ENCODE measurements at regions not wholly inside any gene's neighbourhood (a gene's known extent, or its start where the extent isn't known, plus 50 kb on each side); places are given as distances from the start of the nearest gene placed in this dataset.
"Not testable (repeated sequence)": the region's sequence is repeated elsewhere in the genome, so short reads cannot be mapped to it uniquely, and the experiment has no call there.

- H3K27ac ChIP-seq = no peak overlapping the region
Observed at GRCh38 chr21:27321791-27322190, 354.9 kb upstream of the ADAMTS5 start.

GRCh38 chr21:27320868-27321267 is 354.0 kb upstream of the ADAMTS5 start:
- TF ChIP-seq ZFX (IDR thresholded peaks at IDR 0.05) = no peak
- TF ChIP-seq, protein P1, sequence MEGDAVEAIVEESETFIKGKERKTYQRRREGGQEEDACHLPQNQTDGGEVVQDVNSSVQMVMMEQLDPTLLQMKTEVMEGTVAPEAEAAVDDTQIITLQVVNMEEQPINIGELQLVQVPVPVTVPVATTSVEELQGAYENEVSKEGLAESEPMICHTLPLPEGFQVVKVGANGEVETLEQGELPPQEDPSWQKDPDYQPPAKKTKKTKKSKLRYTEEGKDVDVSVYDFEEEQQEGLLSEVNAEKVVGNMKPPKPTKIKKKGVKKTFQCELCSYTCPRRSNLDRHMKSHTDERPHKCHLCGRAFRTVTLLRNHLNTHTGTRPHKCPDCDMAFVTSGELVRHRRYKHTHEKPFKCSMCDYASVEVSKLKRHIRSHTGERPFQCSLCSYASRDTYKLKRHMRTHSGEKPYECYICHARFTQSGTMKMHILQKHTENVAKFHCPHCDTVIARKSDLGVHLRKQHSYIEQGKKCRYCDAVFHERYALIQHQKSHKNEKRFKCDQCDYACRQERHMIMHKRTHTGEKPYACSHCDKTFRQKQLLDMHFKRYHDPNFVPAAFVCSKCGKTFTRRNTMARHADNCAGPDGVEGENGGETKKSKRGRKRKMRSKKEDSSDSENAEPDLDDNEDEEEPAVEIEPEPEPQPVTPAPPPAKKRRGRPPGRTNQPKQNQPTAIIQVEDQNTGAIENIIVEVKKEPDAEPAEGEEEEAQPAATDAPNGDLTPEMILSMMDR (conservative IDR thresholded peaks at IDR 0.05) = no peak
- H3K27ac ChIP-seq = no peak overlapping the region

More at GRCh38 chr21:27321791-27322190, 354.9 kb upstream of the ADAMTS5 start:
- TF ChIP-seq ZFX (IDR thresholded peaks at IDR 0.05) = no peak
- TF ChIP-seq, protein P1 (conservative IDR thresholded peaks at IDR 0.05) = no peak

DNA sequence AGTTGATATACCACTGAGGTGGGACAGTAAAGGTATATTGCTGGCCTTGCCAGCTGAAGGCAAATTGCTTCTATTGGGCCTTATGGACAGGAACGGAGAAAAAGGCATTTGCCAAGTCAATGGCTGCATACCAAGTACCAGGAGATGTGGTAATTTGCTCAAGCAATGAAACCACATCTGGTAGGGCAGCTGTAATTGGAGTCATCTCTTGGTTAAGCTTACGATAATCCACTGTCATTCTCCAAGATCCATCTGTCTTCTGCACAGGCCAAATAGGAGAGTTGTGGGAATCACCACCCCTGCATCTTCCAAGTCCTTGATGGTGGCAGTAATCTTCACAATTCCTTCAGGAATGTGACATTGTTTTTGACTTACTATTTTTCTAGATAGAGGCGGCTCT is 350.7 kb upstream of the ADAMTS5 start:
- not testable (repeated sequence) for H3K27ac ChIP-seq

GRCh38 chr21:27315373-27315772 is 348.5 kb upstream of the ADAMTS5 start:
- no peak for TF ChIP-seq ZFX (IDR thresholded peaks at IDR 0.05)
- TF ChIP-seq, protein P1 (conservative IDR thresholded peaks at IDR 0.05) = no peak
- H3K27ac ChIP-seq = no peak overlapping the region

DNA sequence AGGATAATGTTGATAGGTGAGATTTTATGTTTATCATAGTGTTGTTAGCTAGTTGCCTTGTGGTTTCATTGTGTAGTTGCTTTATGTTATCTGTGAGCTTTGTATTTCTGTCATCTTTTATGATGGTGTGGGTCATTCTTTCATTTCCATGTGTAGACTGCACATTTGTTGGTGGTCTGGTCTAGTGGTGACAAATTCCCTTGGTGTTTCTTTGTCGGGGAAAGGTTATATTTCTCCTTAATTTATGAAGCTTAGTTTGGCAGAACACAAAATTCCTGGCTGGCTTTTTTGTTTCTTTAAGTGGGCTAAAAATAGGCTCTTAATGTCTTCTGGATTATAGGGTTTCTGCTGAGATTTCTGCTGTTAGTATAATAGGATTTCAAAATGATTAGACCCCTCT is 347.2 kb upstream of the ADAMTS5 start:
- TF ChIP-seq, protein P1 (conservative IDR thresholded peaks at IDR 0.05) = no peak
- TF ChIP-seq ZFX (IDR thresholded peaks at IDR 0.05) = no peak
- H3K27ac ChIP-seq = no peak overlapping the region

- no peak for TF ChIP-seq ZFX (IDR thresholded peaks at IDR 0.05)
- TF ChIP-seq, protein P1 (conservative IDR thresholded peaks at IDR 0.05) = no peak
- H3K27ac ChIP-seq = no peak overlapping the region
Observed at GRCh38 chr21:27306791-27307775, 340.2 kb upstream of the ADAMTS5 start.

GRCh38 chr21:27306206-27306605 is 339.3 kb upstream of the ADAMTS5 start:
- H3K27ac ChIP-seq = no peak overlapping the region
- no peak for TF ChIP-seq ZFX (IDR thresholded peaks at IDR 0.05)
- TF ChIP-seq, protein P1 (conservative IDR thresholded peaks at IDR 0.05) = no peak
